GM12874 (cell line): ENCODE measurements at regions not wholly inside any gene's neighbourhood (a gene's known extent, or its start where the extent isn't known, plus 50 kb on each side); places are given as distances from the start of the nearest gene placed in this dataset.

ENCODE experiments used
- TF ChIP-seq, protein P1 (sequence below): IDR thresholded peaks from 2 replicates; pipeline ENCODE4 v1.5.1; 2011; ENCODE audit warnings: low read depth, mild to moderate bottlenecking, control low read depth, low read length, moderate library complexity; ENCODE audit not compliant: insufficient read depth

GRCh38 chr3:30300809-30301208 lies 305.6 kb upstream of the TGFBR2 start:
- TF ChIP-seq, protein P1, sequence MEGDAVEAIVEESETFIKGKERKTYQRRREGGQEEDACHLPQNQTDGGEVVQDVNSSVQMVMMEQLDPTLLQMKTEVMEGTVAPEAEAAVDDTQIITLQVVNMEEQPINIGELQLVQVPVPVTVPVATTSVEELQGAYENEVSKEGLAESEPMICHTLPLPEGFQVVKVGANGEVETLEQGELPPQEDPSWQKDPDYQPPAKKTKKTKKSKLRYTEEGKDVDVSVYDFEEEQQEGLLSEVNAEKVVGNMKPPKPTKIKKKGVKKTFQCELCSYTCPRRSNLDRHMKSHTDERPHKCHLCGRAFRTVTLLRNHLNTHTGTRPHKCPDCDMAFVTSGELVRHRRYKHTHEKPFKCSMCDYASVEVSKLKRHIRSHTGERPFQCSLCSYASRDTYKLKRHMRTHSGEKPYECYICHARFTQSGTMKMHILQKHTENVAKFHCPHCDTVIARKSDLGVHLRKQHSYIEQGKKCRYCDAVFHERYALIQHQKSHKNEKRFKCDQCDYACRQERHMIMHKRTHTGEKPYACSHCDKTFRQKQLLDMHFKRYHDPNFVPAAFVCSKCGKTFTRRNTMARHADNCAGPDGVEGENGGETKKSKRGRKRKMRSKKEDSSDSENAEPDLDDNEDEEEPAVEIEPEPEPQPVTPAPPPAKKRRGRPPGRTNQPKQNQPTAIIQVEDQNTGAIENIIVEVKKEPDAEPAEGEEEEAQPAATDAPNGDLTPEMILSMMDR = no peak

GRCh38 chr3:30302027-30302426 lies 304.4 kb upstream of the TGFBR2 start:
- TF ChIP-seq, protein P1 = no peak

DNA sequence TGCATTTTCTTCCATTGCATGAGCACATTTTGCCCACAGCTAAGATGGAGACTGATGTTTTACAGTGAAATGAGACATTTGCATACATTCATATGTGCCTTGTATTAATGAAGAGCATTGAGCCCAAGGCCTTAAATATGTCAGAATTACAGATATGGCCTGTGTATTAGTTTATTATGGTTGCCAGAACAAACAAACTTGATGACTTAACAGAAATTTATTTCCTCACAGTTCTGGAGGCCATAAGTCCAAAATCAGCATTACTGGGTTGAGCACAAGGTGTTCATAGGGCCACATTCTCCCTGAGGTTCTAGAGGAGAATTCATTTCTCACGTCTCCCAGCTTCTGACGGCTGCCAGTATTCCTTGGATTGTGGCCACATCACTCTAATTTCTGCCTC lies 302.6 kb upstream of the TGFBR2 start:
- TF ChIP-seq, protein P1 = no peak

GRCh38 chr3:30305021-30305420 lies 301.4 kb upstream of the TGFBR2 start:
- TF ChIP-seq, protein P1 = no peak

DNA sequence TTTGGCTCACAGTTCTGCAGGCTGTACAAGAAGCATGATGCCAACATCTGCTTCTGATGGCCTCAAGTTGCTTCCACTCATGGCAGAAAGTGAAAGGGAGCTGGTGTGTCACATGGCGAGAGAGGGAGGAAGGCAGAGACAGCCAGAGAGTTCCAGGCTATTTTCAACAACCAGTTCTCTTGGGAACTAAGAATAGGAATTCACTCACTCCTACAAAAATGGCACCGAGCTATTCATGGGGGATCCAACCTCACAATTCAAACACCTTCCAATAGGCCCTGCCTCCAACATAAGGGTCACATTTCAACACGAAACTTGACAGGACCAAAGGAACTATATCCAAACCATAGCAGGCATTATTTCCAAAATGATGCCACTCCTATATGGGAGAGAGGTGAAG lies 299.5 kb upstream of the TGFBR2 start:
- TF ChIP-seq, protein P1 = no peak

DNA sequence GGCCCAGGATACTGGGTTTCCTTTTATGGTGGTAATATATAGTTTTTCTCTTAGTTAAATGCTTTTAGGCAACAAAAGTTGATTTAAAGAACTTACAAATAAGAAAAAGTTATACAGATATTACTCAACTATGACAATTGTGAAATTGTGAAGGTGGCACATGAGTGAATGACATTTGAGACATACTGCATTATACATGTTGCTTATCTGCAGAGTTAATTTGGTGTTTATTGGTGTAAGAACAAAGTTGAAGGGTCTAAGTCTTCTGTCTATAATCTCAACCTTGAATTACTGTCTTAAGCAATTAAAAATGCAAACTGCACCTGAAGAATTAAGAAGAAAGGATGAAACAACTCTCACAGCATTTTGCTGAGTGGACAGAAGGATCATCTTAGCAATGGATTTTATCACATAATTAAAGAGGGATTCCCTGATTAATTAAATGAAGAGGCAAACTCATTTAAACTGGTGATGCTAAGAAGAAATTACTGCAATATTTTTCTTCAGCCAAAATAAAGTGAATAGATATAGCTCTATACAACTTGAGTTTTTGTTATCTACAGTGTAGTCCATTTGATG lies 298.9 kb upstream of the TGFBR2 start:
- TF ChIP-seq, protein P1 = no peak

GRCh38 chr3:30308131-30308530 lies 298.3 kb upstream of the TGFBR2 start:
- TF ChIP-seq, protein P1 = no peak
